ENCODE measurements at regions not wholly inside any gene's neighbourhood (a gene's known extent, or its start where the extent isn't known, plus 50 kb on each side); places are given as distances from the start of the nearest gene placed in this dataset.

- H3K9me3 ChIP-seq (ENCODE audit: low read length) = peaks cover 84% of the 10 kb centered on the region
- no peak overlapping the region for H3K4me3 ChIP-seq (replicated peaks in 1 of 3; ENCODE audit: insufficient read depth in 1 of 3, low read depth in 2 of 3, low read length in 3 of 3)
- ATAC-seq = no peak
- H3K4me1 ChIP-seq (ENCODE audit: insufficient read depth, low read length) = peaks cover 7% of the 10 kb centered on the region; the same call in 1 of the 2 replicates
- in situ Hi-C loops (cut with HindIII; ENCODE audit: extremely low pct_ligation_motif_present, low pct_unique_long_range_greater_than_20kb) = no loop called here
- H4K20me1 ChIP-seq (ENCODE audit: insufficient read depth, low read length) = no peaks in the 10 kb centered on the region
- no peak for FAIRE-seq
- H3K36me3 ChIP-seq (replicated peaks in 1 of 2; ENCODE audit: control insufficient read depth in 1 of 2, insufficient read depth in 2 of 2, low read length in 2 of 2) = no peaks in the 10 kb centered on the region
- no peak overlapping the region for H3K4me2 ChIP-seq (ENCODE audit: low read depth, low read length)
- H3K27me3 ChIP-seq (ENCODE audit: control insufficient read depth in 1 of 2, insufficient read depth in 2 of 2, low read length in 2 of 2) = no peaks in the 10 kb centered on the region
- DNase-seq (ENCODE audit: low spot score) = no peak
- intact Hi-C loops (cut with micrococcal nuclease; ENCODE audit: unreplicated experiment) = no loop called here
- ChIA-PET CTCF (ENCODE audit: low intra/inter-chr PET ratio, low total read pairs) (no interaction called here), POLR2A (no interaction called here)
- no peak overlapping the region for H3K27ac ChIP-seq (ENCODE audit: extremely low read length, insufficient read depth, low read length)
- 24% methylated on average over 3 of the region's 3 CpGs for whole genome bisulfite sequencing (ENCODE audit: low lambda C conversion rate)
- H3K79me2 ChIP-seq (ENCODE audit: insufficient read depth, low read length) = no peaks in the 10 kb centered on the region
- no peak for TF ChIP-seq NR2C2 (CRISPR knock-in tag; IDR thresholded peaks at IDR 0.05; ENCODE audit: borderline replicate concordance)
- TF ChIP-seq ZFP37 (CRISPR knock-in tag; IDR thresholded peaks at IDR 0.05; ENCODE audit: borderline replicate concordance) = no peak
- no peak for TF ChIP-seq ZNF414 (CRISPR knock-in tag; IDR thresholded peaks at IDR 0.05)
- TF ChIP-seq ZNF652 (CRISPR knock-in tag; IDR thresholded peaks at IDR 0.05; ENCODE audit: borderline replicate concordance, low read depth) = no peak
- no peak for TF ChIP-seq CERS6 (CRISPR knock-in tag; IDR thresholded peaks at IDR 0.05)
- no peak for TF ChIP-seq NFKB2 (CRISPR knock-in tag; IDR thresholded peaks at IDR 0.05; ENCODE audit: borderline replicate concordance)
- H2AFZ ChIP-seq (ENCODE audit: low read length) = no peak overlapping the region
- no TSS peak for BruUV-seq (replicated peaks)
- no peak overlapping the region for H3K9ac ChIP-seq (ENCODE audit: insufficient read depth, low read depth, low read length)
Observed at GRCh38 chr6:22651731-22652130, 82.4 kb downstream of the HDGFL1 start.

- H3K9me3 ChIP-seq (ENCODE audit: low read length) = peaks cover 89% of the 10 kb centered on the region
- H3K4me3 ChIP-seq (replicated peaks in 1 of 3; ENCODE audit: insufficient read depth in 1 of 3, low read depth in 2 of 3, low read length in 3 of 3) = no peak overlapping the region
- no peak overlapping the region for H3K9ac ChIP-seq (ENCODE audit: insufficient read depth, low read depth, low read length)
- H3K4me1 ChIP-seq (ENCODE audit: insufficient read depth, low read length) = peaks cover 13% of the 10 kb centered on the region; the same call in 1 of the 2 replicates
- DNase-seq (ENCODE audit: low spot score) = peak; percentile 50
- no peaks in the 10 kb centered on the region for H3K27me3 ChIP-seq (ENCODE audit: control insufficient read depth in 1 of 2, insufficient read depth in 2 of 2, low read length in 2 of 2)
- H3K36me3 ChIP-seq (replicated peaks in 1 of 2; ENCODE audit: control insufficient read depth in 1 of 2, insufficient read depth in 2 of 2, low read length in 2 of 2) = no peaks in the 10 kb centered on the region
- intact Hi-C loops (cut with micrococcal nuclease; ENCODE audit: unreplicated experiment) = no loop called here
- H4K20me1 ChIP-seq (ENCODE audit: insufficient read depth, low read length) = no peaks in the 10 kb centered on the region
- CTCF ChIA-PET (ENCODE audit: low intra/inter-chr PET ratio, low total read pairs) = no interaction called here
- no TSS peak for BruUV-seq (replicated peaks)
- no peak for ATAC-seq
- WGBS (ENCODE audit: low lambda C conversion rate) = 2% methylated on average over 7 of the region's 7 CpGs
- no peak overlapping the region; the same call in 1 of the 2 replicates for H3K4me2 ChIP-seq (ENCODE audit: low read depth, low read length)
- no peak overlapping the region for H3K27ac ChIP-seq (ENCODE audit: extremely low read length, insufficient read depth, low read length)
- H2AFZ ChIP-seq (ENCODE audit: low read length) = no peak overlapping the region
- in situ Hi-C loops (cut with HindIII; ENCODE audit: extremely low pct_ligation_motif_present, low pct_unique_long_range_greater_than_20kb) = no loop called here
- FAIRE-seq = no peak
- POLR2A ChIA-PET = no interaction called here
- no peaks in the 10 kb centered on the region for H3K79me2 ChIP-seq (ENCODE audit: insufficient read depth, low read length)
- TF ChIP-seq, protein P1, sequence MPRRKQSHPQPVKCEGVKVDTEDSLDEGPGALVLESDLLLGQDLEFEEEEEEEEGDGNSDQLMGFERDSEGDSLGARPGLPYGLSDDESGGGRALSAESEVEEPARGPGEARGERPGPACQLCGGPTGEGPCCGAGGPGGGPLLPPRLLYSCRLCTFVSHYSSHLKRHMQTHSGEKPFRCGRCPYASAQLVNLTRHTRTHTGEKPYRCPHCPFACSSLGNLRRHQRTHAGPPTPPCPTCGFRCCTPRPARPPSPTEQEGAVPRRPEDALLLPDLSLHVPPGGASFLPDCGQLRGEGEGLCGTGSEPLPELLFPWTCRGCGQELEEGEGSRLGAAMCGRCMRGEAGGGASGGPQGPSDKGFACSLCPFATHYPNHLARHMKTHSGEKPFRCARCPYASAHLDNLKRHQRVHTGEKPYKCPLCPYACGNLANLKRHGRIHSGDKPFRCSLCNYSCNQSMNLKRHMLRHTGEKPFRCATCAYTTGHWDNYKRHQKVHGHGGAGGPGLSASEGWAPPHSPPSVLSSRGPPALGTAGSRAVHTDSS (CRISPR knock-in tag; conservative IDR thresholded peaks at IDR 0.05) = no peak
- TF ChIP-seq FOSL2 (CRISPR knock-in tag; IDR thresholded peaks at IDR 0.05) (no peak), TCF7L2 (IDR thresholded peaks at IDR 0.05; ENCODE audit: low read depth, low read length) (no peak), ZNF24 (IDR thresholded peaks at IDR 0.05) (no peak), XBP1 (CRISPR knock-in tag; IDR thresholded peaks at IDR 0.05) (no peak), JARID2 (CRISPR knock-in tag; IDR thresholded peaks at IDR 0.05; ENCODE audit: insufficient replicate concordance) (no peak), ZNF629 (CRISPR knock-in tag; conservative IDR thresholded peaks at IDR 0.05) (no peak), MLX (CRISPR knock-in tag; IDR thresholded peaks at IDR 0.05) (no peak), STAT5B (CRISPR knock-in tag; IDR thresholded peaks at IDR 0.05) (no peak), MAFK (conservative IDR thresholded peaks at IDR 0.05 in 1 of 2, IDR thresholded peaks at IDR 0.05 in 1 of 2; ENCODE audit: low read length in 2 of 2) (no peak)
Observed at GRCh38 chr6:22653980-22654610, 84.7 kb downstream of the HDGFL1 start.

Measured in HepG2 (cell line).